GM21723 (cell line): ENCODE measurements at regions not wholly inside any gene's neighbourhood (a gene's known extent, or its start where the extent isn't known, plus 50 kb on each side); places are given as distances from the start of the nearest gene placed in this dataset.
"Not testable (repeated sequence)": the region's sequence is repeated elsewhere in the genome, so short reads cannot be mapped to it uniquely, and the experiment has no call there.

ENCODE experiments used
- ATAC-seq: cut with Tn5 transposase; IDR thresholded peaks from one replicate; pipeline ENCODE4 v1.9.1; 2021; ENCODE audit warnings: mild to moderate bottlenecking, moderate library complexity; ENCODE audit not compliant: unreplicated experiment

GRCh38 chr5:120298981-120299380, 165.1 kb upstream of the PRR16 start:
- no peak for ATAC-seq

GRCh38 chr5:120304663-120305062, 159.4 kb upstream of the PRR16 start:
- ATAC-seq: no peak

GRCh38 chr5:120306303-120306702, 157.8 kb upstream of the PRR16 start:
- ATAC-seq: no peak

- no peak for ATAC-seq
Measured at GRCh38 chr5:120314191-120314590, 149.9 kb upstream of the PRR16 start.

- ATAC-seq: no peak
Measured at GRCh38 chr5:120320626-120321025, 143.5 kb upstream of the PRR16 start.

- no peak for ATAC-seq
Measured at GRCh38 chr5:120326651-120327050, 137.4 kb upstream of the PRR16 start.

- ATAC-seq: no peak
Measured at GRCh38 chr5:120327180-120327579, 136.9 kb upstream of the PRR16 start.

- no peak for ATAC-seq
Measured at GRCh38 chr5:120329095-120329494, 135.0 kb upstream of the PRR16 start.

- no peak for ATAC-seq
Measured at GRCh38 chr5:120330558-120330957, 133.5 kb upstream of the PRR16 start.

GRCh38 chr5:120344181-120344580, 119.9 kb upstream of the PRR16 start:
- no peak for ATAC-seq

- no peak for ATAC-seq
Measured at GRCh38 chr5:120345947-120346346, 118.2 kb upstream of the PRR16 start.

GRCh38 chr5:120351071-120351470, 113.0 kb upstream of the PRR16 start:
- not testable (repeated sequence) for ATAC-seq

- no peak for ATAC-seq
Measured at GRCh38 chr5:120354126-120354525, 110.0 kb upstream of the PRR16 start.

- no peak for ATAC-seq
Measured at GRCh38 chr5:120358949-120359348, 105.2 kb upstream of the PRR16 start.

GRCh38 chr5:120361941-120362340, 102.2 kb upstream of the PRR16 start:
- ATAC-seq: no peak

- ATAC-seq: no peak
Measured at GRCh38 chr5:120362426-120362825, 101.7 kb upstream of the PRR16 start.

- no peak for ATAC-seq
Measured at GRCh38 chr5:120365656-120366446, 98.2 kb upstream of the PRR16 start.

- ATAC-seq: no peak
Measured at GRCh38 chr5:120367896-120368634, 96.0 kb upstream of the PRR16 start.

GRCh38 chr5:120368923-120369715, 95.0 kb upstream of the PRR16 start:
- ATAC-seq: no peak

GRCh38 chr5:120372899-120373298, 91.2 kb upstream of the PRR16 start:
- no peak for ATAC-seq

GRCh38 chr5:120375248-120375647, 88.9 kb upstream of the PRR16 start:
- no peak for ATAC-seq
